Fibroblast of skin of left quadriceps (primary cell): ENCODE measurements at regions not wholly inside any gene's neighbourhood (a gene's known extent, or its start where the extent isn't known, plus 50 kb on each side); places are given as distances from the start of the nearest gene placed in this dataset.

Source experiments
- DNase-seq, 2 experiments: peaks; one replicate each; pipeline ENCODE4 v3.0.0-alpha.2; 2013; ENCODE audit warnings: low read depth in 2 of 2

DNA sequence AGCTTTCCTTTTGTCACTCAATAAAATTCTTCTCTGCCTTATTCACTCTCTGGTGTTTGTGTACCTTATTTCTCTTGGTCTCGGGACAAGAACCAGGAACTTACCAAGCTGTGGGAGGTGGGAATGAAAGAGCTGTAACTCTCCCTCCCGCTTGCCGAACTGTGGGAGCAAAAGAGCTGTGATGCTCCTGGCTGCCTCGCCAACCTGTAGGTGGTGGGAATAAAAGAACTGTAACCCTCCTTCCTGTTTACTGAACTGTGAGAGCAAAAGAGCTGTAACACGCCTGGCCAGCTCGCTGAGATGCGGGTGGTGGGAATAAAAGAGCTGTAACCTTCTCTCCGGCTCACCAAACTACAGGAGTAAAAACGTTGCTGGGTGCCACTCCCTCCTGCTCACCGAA lies 314.1 kb upstream of the LRIG3 start:
- DNase-seq, result no peak

DNA sequence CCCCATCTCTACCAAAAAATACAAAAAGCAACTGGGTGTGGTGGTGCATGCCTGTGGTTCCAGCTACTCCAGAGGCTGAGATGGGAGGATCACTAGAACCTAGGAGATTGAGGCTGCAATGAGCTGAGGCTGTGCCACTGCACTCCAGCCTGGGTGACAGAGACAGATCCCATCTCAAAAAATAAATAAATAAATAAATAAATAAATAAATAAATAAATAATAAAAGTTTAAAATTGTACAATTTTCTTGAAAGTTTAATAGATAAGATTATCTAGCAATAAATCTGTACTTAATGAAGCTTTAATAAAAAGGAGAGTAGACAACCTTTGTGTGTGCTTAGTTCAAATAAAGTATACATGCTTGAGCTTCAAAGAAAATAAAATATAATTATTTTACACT lies 310.0 kb upstream of the LRIG3 start:
- DNase-seq, result no peak

DNA sequence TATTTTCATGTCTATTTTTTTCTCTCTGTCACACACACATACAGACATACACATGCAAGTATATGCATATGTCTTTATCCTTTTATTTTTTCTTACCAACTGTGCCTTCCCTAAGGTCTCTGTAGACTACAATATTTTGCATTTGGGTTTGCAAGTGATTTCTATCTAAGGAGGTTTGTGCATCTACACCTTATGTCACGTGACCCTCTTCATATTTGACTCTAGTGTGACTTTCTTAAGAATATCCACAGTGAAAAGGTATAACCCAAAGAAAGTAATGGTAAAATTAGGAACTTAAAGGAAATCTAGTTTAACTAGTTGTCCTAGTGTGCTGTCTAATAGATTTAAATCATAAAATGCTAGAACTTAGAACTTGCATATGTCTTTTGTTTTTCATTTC lies 298.8 kb upstream of the LRIG3 start:
- DNase-seq, result no peak

DNA sequence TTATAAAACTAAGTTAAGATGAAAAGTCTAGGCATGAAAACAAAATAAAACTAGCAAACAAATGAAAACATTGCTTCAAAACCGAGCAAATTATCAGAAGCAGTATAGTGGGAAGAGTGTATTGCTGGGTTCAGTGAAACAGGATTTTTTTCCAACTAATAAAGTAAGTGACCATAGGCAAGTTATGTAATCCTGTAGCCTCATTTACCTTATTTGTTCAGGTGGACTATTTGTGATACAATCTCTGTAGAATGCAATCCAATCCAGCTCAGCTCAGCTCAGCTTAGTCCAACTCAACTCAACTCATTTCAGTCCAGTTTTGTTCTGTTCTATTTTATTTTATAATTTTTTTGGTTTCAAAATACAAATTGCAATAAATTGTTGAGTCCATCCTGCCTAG lies 276.7 kb upstream of the LRIG3 start:
- DNase-seq, result no peak

DNA sequence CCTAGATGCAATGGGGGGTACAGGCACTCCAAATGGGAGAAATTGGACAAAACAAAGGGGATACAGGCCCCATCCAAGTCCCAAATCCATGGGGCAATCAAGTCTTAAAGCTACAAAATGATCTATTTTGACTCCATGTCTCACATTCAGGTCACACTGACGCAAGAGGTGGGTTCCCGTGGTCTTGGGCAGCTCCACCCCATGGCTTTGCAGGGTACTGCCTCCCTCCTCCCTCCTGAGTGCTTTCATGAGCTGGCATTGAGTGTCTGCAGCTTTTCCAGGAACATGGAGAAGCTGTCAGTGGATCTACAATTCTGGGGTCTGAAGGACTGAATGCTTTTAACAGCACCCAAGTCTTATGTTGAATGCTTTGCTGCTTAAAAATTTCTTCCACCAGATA lies 274.5 kb upstream of the LRIG3 start:
- no peak for DNase-seq

DNA sequence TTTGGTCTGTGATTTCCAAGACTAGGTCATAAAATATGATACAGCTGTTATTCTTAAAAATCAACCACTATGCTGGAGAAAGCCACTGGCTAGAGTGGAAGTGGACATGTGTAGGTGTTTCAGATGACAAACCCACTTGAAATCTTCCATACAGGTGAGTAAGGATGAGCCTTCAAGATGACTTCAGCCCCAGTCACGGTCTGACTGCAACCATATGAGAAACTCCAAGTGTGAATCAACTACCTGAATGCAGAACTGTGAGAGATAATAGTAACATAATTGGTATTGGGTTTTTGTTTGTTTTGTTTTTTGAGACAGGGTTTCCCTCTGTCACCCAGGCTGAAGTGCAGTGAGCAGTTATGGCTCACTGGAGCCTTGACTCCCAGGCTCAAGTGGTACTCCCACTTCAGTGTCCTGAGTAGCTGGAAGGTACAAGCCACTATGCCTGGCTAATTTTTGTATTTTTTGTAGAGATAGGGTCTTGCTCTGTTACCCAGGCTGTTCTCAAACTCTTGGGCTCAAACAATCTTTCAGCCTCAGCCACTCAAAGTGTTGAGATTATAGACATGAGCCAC lies 273.3 kb upstream of the LRIG3 start:
- DNase-seq, result no peak

DNA sequence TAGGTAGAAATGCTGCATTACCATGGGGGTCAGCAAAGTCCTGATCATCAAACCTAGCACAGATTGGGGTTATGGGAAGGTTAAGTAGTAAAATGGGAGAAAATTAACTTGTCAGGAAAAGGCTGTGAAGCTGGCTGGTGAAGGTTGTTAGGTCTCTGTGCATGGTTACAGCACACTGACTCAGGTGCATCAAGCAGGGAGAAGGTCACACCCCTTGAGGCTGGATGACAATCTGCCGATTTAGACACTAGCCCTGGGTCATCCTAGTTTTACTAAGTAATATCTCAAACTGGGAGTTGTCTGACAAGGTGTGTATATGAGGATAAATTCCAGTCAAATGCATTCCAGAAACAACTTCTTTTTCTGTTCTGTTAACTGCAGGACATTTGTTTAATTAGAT lies 271.1 kb upstream of the LRIG3 start:
- DNase-seq, result no peak

DNA sequence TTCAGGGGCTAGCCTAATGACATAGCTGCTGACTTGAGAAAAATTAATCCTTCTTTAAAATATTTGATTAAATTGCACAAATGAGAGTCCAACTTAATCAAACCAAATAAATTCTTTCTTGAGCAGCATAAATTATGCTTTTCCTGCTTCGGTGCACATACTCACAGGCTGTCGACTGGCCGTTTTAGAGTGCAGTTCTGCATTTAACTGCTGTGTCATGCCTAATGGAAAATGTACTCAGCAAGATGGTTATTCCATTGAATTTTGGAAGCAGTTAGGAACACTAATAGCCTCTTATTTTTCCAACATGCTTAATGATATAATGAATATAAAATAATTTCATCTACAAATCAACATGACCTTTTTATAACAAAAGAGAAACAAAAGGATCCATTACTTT lies 266.1 kb upstream of the LRIG3 start:
- DNase-seq, result no peak

DNA sequence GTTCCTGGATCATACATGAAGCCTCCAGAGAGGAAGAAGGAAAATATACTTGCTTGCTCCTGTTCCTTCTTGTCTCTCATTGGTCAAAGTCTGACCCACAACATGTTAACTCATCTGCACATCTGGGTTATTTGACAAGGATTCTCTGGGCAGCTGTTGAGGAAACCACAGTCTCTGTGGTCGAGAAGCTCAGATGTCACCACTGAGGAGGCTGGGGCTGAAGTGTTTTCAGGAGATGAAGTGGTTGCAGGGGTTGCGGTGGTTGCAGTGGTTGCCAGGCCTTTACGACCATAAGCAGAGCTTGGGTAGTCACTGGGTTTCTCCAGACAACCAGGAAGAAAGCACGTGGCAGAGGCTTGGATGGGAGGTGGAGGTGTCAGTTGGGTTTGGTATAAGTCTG lies 265.0 kb upstream of the LRIG3 start:
- DNase-seq, result no peak

DNA sequence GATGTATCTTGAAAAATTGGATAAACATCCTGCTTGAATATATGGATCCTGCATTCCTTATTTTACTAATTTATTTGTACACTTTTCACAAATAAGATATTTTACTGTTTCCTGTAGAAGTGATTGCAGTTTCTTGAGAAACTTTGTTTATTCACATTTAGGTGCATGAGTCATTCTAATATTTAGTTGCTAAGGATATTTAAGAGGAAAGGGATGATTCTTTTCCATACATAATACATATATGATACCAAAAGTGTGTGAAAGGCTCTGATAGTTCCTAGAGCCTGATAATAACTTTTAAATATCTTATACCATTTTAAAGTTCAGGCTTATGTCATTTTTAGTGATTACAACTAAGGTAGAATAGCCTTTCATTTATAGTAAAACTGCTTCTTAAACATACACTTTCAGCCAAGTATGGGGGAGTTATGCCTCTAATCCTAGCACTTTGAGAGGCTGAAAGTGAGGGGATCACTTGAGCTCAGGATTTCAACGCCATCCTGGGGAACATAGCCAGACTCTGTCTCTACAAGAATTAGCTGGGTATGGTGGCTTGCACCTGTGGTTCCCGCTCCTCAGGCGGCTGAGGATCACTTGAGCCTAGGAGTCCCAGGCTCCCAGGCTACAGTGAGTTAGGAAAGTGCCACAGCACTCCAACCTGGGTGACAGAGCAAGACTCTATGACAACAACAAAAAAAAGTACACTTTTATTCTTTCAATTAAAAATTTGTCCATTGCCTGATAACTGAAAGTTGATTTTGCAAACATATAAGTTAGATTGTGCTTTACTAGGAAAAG lies 262.6 kb upstream of the LRIG3 start:
- DNase-seq, result no peak

DNA sequence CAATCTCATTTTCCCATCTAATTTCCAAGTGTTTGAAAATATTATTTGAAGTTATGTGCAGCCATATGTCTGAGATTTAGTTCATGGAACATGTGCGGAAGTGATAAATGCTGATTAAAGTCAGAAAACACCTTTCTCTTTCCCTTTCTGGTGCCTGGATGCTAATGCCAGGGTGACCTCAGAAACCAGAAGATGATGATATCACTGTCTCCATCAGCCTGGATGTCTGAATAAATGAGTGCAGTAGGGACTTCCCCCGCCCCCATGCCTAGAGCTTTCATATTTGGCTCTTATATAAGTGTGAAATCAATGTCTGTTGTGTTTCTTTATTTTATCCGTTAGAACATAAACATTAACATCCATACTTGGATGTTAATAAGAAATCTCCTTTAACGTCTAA lies 261.9 kb upstream of the LRIG3 start:
- no peak for DNase-seq

DNA sequence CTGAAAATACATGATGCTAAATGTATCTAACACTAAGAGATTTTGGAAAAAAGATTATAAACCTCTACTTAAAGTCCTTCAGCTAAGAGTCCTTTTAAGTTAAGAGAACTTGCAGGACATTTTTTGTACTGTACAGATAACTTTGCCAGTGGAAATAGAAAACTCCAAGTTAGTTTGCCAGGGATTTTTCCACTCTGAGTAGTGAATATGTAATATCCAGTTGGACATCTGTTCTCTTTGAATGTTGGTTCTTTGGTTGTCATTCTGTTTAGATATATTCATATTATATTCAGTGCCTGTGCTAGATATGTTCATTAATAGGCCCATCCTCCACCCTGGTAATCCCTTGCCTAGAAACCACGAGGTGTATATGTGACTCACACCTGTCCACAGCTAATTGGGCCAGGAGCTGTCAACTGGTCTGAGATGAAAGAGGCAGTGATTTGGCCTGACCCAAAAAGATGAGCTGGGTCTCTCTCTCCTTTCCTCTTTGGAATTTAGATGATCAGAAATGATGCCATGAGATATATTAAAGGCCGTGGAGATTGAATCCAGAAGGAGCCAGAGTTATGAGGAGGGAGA lies 261.0 kb upstream of the LRIG3 start:
- no peak for DNase-seq

DNA sequence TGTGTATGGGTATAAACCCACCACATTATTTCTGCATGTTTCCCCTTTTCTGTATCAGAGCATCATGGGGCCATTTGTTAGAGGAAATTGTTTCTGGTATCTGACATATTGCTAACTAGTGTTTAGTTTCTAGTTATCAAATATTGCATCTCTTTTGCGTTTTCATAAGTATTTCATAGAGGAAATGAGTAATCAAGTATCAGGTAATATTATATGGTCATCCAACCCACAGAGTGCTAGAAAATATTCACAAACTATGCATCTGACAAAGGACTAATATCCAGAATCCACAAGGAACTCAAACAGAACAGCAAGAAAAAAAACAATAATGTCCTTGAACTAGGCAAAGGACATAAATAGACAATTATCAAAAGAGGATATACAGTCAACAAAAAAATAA lies 258.9 kb upstream of the LRIG3 start:
- DNase-seq, result no peak

DNA sequence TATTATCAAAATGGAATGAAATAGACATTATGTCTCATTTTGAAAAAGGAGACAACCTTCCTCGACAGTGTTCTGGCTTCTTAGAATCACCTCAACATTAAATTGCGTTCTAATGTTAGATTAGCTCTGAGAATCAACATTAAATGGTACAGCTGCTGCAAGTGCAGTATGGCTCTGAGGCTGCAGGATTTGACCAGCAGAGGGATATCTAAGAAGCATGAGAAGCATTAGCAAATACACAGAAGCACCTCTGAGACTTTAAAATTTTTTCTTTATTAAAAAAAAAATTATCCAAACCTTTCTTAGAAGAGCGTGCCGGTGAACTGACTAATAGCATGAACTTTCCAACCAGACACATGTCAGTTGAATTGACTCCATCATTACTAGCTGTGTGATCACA lies 253.4 kb upstream of the LRIG3 start:
- no peak for DNase-seq

DNA sequence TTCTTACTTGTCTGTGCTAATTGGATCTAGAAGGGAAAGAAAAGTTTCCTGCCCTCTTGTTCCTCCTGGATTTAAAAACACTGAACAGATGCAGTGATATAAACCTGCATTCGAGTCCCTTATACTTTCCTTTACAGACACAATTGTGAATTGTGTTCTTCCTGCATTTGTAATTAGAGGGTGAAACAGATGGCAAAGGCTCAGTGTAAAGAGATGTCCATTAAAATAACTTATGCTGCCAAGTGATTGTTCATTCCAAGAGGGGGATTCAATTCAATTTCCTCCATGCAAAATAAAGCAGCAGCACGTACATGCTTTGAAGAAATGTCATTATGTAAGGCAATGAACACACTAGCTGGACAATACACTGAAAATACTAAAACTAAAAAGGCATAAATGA lies 248.3 kb upstream of the LRIG3 start:
- no peak for DNase-seq

DNA sequence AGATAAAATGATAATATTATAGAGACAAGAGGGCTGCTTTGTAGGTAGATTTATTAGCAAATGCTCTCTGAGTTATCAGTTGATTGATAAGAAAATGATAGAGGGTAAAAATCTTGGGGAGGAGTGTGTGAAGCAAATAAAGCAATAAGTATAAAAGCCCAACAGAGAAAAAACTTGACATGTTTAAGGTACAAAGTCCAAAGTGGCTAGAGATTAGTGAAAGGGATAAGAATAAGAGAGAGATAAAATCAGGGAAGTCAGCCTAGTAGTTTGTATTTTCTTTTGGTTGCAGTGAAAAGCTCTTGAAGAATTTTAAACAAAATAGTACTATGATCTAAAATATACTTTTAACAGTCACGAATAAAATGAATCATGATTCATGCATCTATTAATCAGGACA lies 246.2 kb upstream of the LRIG3 start:
- no peak for DNase-seq

DNA sequence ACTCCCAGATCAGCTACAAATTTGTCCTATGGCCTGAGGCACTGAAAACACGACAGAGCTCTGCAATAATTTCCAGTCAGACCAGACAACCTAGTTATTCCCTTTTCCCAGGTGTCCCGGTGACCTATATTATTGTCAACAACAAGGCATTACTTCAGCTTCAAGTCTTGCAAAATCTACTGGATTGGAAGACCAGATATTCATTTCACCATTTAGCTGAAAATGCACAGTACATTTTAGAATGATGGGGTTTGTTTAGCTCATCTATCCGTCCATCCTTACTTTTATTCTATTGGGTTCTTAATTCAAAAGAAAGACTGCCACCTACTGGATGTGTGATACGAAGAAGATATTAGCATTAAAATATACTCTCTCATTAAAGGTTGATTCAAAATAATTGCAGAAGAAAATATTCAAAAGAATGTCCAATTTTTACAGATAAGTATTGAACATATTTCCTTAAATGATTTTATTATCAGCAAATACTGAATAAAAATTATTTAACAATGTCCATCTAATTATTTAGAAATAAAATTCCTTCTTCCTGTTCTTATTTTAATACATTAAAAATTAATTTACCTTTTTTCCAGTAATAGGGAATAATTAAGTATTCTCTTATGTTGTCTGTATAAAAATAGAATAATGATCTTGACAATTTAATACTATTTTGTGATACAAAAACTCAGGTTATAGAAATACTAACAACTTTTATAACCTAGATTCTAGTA lies 244.9 kb upstream of the LRIG3 start:
- DNase-seq, result peak; percentile 39 to 42

DNA sequence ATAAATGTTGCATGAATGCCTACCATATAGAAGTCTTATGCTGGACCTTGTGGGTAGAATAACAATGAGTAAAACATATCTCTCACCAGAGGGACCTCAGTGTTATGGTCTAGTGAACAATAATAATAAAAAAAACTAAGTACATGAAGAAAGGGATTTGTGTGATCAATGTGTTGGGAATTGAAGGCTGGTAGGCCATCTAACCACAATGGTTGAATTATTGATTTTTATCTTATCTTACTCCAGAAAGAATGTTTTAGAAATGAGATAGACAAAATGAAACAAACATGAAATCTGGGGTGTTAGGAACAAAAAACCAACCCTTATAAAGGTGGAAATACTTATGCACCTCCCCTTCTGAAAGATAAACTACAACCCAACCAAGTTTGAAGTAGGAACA lies 243.9 kb upstream of the LRIG3 start:
- DNase-seq, result no peak

DNA sequence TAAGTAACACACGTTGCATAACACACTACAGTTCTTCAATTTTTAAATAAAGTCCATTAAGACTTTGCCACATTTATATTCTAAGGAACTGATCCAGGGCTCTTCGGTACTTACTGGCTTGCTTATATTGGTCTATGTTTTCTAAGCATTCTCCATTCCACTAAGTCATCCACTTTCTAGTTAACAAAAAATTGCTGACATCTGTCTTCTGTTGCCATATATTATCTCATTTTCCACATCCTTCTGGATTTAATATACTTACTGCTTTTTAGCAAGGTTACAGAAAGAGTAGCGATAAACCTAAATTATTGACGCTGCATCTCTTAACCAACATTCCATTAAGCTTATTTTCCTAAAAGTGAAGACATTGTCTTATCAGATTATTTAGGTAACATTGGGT lies 238.4 kb upstream of the LRIG3 start:
- DNase-seq, result no peak

DNA sequence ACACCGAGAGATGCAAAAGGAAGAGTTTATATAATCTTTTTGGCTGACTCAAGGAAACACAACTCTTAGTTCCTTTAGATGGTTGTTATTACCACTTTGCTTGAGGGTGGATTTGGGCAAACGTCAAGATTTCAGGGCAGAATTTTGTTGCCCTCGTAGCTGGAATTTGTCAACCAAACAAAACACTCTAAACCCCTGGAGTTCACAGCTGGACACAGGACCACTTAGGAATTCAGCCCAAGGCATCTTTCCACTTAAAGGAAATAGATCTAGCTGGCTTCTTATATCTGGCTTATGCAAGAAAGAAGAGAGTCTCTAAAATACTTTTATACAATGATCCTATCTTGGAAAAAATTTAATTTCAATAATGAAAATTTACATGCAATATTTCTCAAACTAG lies 237.8 kb upstream of the LRIG3 start:
- no peak for DNase-seq

DNA sequence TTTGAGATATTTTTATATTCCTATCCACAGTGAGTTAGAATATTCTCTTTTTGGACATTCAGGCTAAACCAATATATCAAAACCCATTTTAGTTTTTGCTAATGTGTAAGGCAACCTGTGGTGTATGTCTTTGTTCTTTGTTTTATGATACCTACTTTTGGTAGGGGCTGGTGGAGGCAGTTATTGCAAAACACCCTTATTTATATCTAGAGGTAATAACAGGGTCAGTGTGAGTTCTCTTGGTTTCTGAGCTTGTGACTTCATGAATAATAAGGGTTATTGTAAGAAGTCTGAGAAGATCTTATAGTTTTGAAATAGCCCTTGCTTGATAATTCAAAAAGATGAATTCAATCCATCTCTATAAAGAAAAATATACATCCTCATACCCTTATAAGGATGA lies 235.1 kb upstream of the LRIG3 start:
- no peak for DNase-seq

DNA sequence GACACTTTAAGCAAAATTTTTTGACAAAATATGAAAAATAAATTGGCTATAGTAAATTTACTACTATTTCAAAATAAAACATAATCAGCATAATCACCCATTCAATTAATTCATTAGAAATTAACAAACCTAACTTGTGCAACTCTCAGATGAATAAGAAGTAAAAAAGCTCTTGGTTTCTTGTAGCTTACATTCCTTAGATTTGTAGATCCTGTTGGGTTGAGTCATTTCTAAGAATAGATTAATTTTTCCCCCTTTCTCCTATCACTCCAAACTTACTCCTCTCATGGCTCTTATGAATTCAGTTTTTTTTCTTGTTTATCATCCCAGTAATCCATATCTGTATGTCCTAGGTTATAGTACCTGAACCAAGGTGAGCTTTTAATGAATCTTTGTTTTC lies 230.9 kb upstream of the LRIG3 start:
- DNase-seq, result peak; percentile 45 to 49
